Cardiac fibroblast (primary cell): ENCODE measurements at regions not wholly inside any gene's neighbourhood (a gene's known extent, or its start where the extent isn't known, plus 50 kb on each side); places are given as distances from the start of the nearest gene placed in this dataset.

Experiments used
- DNase-seq, 2 donors: peaks; one replicate each; pipeline versions ENCODE4 v3.0.0 to v3.0.0-alpha.2; 2010; ENCODE audit warnings: low read depth in 2 of 2
- H3K4me3 ChIP-seq, 2 donors: replicated peaks in 1 of 2; 1 replicate in 1 of 2; 2 replicates in 1 of 2; pipeline ENCODE4 v1.5.1; 2011; ENCODE audit warnings: low read depth in 2 of 2, low read length in 2 of 2, mild to moderate bottlenecking in 2 of 2, moderate library complexity in 1 of 2
- TF ChIP-seq, protein P1 (sequence below): IDR thresholded peaks from one replicate; pipeline ENCODE4 v1.5.1; 2011; ENCODE audit warnings: low read depth, mild to moderate bottlenecking, low read length, inconsistent platforms

DNA sequence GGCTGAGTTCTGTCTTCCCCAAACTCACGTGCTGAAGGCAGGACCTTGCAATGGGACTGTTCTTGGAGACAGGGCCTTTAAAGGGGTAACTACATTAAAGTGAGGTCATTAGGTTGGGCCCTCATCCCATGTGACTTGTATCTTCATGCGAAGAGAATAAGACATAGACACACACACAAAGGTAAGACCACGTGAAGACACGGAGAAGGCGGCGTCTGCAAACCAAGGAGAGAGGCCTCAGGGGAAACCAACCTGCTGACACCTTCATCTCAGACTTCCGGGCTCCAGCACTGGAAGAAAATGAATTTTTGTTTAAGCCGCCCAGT, 50.7 kb upstream of the KCNMB1 start:
- no peak for DNase-seq
- no peak overlapping the region for H3K4me3 ChIP-seq
- TF ChIP-seq, protein P1, sequence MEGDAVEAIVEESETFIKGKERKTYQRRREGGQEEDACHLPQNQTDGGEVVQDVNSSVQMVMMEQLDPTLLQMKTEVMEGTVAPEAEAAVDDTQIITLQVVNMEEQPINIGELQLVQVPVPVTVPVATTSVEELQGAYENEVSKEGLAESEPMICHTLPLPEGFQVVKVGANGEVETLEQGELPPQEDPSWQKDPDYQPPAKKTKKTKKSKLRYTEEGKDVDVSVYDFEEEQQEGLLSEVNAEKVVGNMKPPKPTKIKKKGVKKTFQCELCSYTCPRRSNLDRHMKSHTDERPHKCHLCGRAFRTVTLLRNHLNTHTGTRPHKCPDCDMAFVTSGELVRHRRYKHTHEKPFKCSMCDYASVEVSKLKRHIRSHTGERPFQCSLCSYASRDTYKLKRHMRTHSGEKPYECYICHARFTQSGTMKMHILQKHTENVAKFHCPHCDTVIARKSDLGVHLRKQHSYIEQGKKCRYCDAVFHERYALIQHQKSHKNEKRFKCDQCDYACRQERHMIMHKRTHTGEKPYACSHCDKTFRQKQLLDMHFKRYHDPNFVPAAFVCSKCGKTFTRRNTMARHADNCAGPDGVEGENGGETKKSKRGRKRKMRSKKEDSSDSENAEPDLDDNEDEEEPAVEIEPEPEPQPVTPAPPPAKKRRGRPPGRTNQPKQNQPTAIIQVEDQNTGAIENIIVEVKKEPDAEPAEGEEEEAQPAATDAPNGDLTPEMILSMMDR, result no peak

DNA sequence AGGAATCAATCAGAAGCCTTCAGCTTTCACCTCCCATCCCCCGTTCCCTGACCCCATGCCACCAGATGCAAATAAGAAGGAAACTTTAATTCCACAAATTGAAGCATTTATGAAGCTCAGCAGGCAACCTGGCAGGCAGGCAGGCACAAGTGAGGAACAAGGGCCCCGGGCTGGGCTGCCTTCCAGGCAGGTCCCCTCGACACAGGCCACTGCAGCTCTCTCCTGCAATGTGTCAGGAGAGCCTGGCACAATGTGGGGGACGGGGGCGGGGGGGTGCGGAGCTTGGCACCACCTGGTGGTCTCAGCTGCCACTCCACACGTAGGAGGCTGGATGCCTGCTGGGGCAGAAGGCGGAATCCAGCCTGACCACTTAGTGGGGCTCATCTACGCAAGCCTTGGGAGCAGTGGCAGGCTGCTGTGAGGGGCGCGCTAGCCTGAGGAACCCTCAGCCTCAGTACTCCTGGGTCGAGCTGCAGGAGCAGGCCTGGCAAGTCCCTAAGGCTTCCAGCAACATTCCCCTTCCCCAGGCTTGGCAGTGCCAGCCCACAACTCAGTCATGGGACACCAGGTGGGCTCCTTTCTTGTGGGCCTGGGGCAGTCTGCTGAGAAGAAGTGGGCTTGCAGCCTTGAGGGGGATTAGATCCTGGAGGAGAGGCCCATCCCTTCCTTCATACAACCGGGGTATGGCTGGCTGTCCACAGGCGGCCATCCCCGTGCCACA, 50.2 kb upstream of the KCNMB1 start:
- no peak for DNase-seq
- TF ChIP-seq, protein P1, result no peak
- no peak overlapping the region for H3K4me3 ChIP-seq
